Rectal smooth muscle tissue (tissue), 1 donor: ENCODE measurements at regions not wholly inside any gene's neighbourhood (a gene's known extent, or its start where the extent isn't known, plus 50 kb on each side); places are given as distances from the start of the nearest gene placed in this dataset.

Experiments
- H3K27ac ChIP-seq: one replicate; pipeline ENCODE4 v1.7.0; 2013; ENCODE audit warnings: low read depth, low read length, inconsistent platforms
- H3K27me3 ChIP-seq: one replicate; pipeline ENCODE4 v1.7.0; 2013; ENCODE audit warnings: low read length; ENCODE audit not compliant: control insufficient read depth, insufficient read depth
- H3K36me3 ChIP-seq: one replicate; pipeline ENCODE4 v1.7.0; 2013; ENCODE audit warnings: low read length; ENCODE audit not compliant: control insufficient read depth, insufficient read depth
- H3K4me1 ChIP-seq: one replicate; pipeline ENCODE4 v1.7.0; 2013; ENCODE audit warnings: low read length; ENCODE audit not compliant: control insufficient read depth, insufficient read depth
- H3K4me3 ChIP-seq: one replicate; pipeline ENCODE4 v1.7.0; 2013; ENCODE audit warnings: low read length
- H3K9ac ChIP-seq: one replicate; pipeline ENCODE4 v1.7.0; 2013; ENCODE audit warnings: low read length

GRCh38 chr9:107945493-107945892 lies 455.9 kb upstream of the KLF4 start:
- no peaks in the 10 kb centered on the region for H3K27me3 ChIP-seq
- H3K27ac ChIP-seq, result no peak overlapping the region
- no peaks in the 10 kb centered on the region for H3K36me3 ChIP-seq
- no peaks in the 10 kb centered on the region for H3K4me1 ChIP-seq
- no peak overlapping the region for H3K4me3 ChIP-seq
- H3K9ac ChIP-seq, result no peak overlapping the region

GRCh38 chr9:107944387-107944786 lies 454.8 kb upstream of the KLF4 start:
- Histone ChIP-seq H3K27me3 (no peaks in the 10 kb centered on the region), H3K4me3 (no peak overlapping the region), H3K9ac (no peak overlapping the region), H3K4me1 (no peaks in the 10 kb centered on the region), H3K27ac (no peak overlapping the region), H3K36me3 (no peaks in the 10 kb centered on the region)

DNA sequence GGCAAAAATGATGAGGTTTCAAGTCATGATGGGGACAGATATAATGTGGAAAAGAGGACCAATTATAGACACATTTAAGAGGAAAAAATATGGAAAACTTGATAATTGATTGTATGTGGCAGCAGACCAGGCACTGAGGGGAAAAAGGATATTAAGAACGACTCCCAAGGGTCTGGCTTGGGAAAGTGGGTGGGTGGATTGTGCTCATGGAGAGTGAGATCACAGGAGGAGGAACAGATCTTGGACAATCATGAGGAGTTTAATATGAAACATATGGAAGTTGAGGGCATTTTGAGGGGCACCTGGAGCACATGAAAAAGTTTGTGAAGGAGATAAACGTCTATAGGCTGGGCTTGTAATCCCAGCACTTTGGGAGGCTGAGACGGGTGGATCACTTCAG lies 454.3 kb upstream of the KLF4 start:
- H3K9ac ChIP-seq, result no peak overlapping the region
- H3K27ac ChIP-seq, result no peak overlapping the region
- H3K4me1 ChIP-seq, result no peaks in the 10 kb centered on the region
- H3K36me3 ChIP-seq, result no peaks in the 10 kb centered on the region
- no peak overlapping the region for H3K4me3 ChIP-seq
- H3K27me3 ChIP-seq, result no peaks in the 10 kb centered on the region

GRCh38 chr9:107942856-107943255 lies 453.3 kb upstream of the KLF4 start:
- Histone ChIP-seq H3K4me3 (no peak overlapping the region), H3K27ac (no peak overlapping the region), H3K4me1 (no peaks in the 10 kb centered on the region), H3K9ac (no peak overlapping the region), H3K27me3 (no peaks in the 10 kb centered on the region), H3K36me3 (no peaks in the 10 kb centered on the region)

GRCh38 chr9:107942291-107942690 lies 452.7 kb upstream of the KLF4 start:
- H3K9ac ChIP-seq, result no peak overlapping the region
- no peaks in the 10 kb centered on the region for H3K36me3 ChIP-seq
- no peaks in the 10 kb centered on the region for H3K4me1 ChIP-seq
- H3K4me3 ChIP-seq, result no peak overlapping the region
- H3K27me3 ChIP-seq, result no peaks in the 10 kb centered on the region
- no peak overlapping the region for H3K27ac ChIP-seq

GRCh38 chr9:107940616-107941595 lies 451.3 kb upstream of the KLF4 start:
- Histone ChIP-seq H3K4me3 (no peak overlapping the region), H3K27me3 (no peaks in the 10 kb centered on the region), H3K36me3 (no peaks in the 10 kb centered on the region), H3K9ac (no peak overlapping the region), H3K27ac (no peak overlapping the region), H3K4me1 (no peaks in the 10 kb centered on the region)

DNA sequence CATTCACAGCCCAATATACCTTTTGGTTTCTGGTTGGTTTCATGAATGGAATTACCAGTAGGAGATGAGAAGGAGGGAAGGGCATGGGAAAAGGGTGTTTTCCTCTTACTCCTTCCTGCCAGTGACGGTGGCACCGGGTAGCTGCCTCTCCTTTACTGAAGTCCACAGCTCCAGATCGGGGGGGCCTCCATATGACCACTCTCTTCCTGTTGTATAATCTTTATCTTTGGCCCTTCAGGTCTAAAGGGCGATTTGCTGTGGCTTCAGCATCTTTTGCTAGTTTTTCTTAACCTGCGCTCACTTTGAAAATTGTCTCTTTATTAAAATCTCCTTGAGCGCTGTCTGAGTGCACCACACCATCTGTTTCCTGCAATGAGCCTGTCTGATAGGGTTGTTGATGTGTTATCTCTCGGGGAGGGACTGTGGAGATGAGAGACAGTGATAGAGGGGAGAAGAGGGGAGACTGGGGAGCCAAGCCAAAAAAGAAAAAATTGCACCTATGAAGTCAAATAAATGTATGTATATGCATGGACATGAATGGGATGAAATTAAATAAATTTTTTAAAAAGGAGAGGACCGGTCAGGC lies 449.3 kb upstream of the KLF4 start:
- no peak overlapping the region for H3K27ac ChIP-seq
- H3K4me3 ChIP-seq, result no peak overlapping the region
- no peaks in the 10 kb centered on the region for H3K4me1 ChIP-seq
- no peak overlapping the region for H3K9ac ChIP-seq
- no peaks in the 10 kb centered on the region for H3K36me3 ChIP-seq
- H3K27me3 ChIP-seq, result no peaks in the 10 kb centered on the region

DNA sequence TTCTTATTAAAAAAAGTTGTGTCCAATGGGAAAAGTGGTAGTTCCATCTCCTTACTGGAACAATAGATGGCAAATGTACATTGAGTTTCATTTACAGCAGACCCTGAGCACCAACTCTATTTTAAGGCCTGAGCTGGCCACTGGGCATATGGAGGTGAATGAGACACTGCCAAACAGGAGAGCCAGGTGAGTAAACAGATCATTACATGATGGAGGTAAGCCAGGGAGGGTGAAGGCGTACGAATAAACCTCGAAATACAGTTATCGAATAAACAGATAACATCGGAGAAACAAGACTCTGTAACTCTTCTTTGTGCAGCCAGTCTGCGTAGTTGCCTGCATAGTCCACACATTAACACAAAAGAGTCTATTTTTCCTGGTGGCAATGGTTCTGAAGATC lies 446.4 kb upstream of the KLF4 start:
- H3K4me1 ChIP-seq, result no peaks in the 10 kb centered on the region
- H3K36me3 ChIP-seq, result no peaks in the 10 kb centered on the region
- H3K4me3 ChIP-seq, result no peak overlapping the region
- no peak overlapping the region for H3K9ac ChIP-seq
- H3K27ac ChIP-seq, result no peak overlapping the region
- H3K27me3 ChIP-seq, result no peaks in the 10 kb centered on the region

DNA sequence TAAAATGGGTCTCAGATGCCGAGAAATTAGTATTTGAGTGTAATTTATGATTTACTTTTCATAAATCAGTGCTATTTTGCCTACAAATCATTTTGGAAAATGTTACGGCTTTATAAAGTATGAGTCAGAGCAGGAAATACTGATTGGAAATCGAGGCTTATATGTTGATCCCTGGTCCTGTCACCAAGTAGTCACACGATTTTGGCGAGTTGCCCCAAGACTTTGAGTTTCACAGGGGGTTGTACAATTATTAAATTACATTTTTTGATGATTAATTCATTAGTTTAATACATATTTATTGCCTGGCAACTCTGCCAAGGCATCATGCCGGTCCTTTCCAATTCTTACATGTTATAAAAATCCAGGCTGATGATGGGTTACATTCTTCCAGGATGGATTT lies 443.9 kb upstream of the KLF4 start:
- Histone ChIP-seq H3K36me3 (no peaks in the 10 kb centered on the region), H3K4me3 (no peak overlapping the region), H3K27ac (no peak overlapping the region), H3K9ac (no peak overlapping the region), H3K4me1 (no peaks in the 10 kb centered on the region), H3K27me3 (no peaks in the 10 kb centered on the region)

DNA sequence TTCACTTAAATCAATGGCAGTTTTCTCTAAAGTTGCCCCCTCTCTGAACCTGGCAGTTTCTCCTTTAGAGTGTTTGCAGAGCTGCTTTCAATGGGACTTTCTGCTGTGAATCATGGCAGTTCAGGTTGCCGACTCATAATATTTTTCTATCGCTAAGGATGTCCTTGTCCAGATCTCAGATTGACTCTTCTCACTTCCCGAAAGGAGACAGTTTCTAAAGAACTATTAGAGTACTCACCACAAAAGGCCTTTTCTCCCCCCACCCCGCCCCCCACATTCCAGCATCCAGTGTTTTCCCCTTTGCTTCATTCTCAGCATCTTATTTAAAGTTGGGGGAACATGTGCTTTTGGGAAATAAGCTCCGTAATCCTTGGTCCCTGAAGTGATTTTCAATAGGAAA lies 443.5 kb upstream of the KLF4 start:
- Histone ChIP-seq H3K27ac (no peak overlapping the region), H3K4me1 (no peaks in the 10 kb centered on the region), H3K36me3 (no peaks in the 10 kb centered on the region), H3K9ac (no peak overlapping the region), H3K4me3 (no peak overlapping the region), H3K27me3 (no peaks in the 10 kb centered on the region)

DNA sequence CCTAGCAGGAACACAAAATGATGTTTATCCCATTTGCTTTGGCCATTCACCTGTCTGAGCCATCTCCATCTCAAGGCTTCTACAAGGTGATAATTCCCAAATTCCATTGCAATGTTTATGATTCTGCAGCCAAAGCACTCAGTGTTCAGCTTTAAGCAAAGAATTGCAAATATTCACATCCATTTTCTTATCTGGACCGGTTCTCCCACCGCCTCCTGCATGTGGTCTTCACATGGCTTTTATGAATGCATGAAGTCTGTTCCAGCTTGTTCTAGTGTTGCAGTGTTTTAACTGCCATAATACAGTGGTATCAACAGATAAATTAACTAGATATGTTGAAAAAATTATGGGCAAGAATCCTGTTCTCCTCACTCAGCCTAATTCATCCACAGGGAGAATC lies 443.0 kb upstream of the KLF4 start:
- no peak overlapping the region for H3K27ac ChIP-seq
- H3K4me3 ChIP-seq, result no peak overlapping the region
- H3K9ac ChIP-seq, result no peak overlapping the region
- no peaks in the 10 kb centered on the region for H3K4me1 ChIP-seq
- H3K36me3 ChIP-seq, result no peaks in the 10 kb centered on the region
- H3K27me3 ChIP-seq, result no peaks in the 10 kb centered on the region

DNA sequence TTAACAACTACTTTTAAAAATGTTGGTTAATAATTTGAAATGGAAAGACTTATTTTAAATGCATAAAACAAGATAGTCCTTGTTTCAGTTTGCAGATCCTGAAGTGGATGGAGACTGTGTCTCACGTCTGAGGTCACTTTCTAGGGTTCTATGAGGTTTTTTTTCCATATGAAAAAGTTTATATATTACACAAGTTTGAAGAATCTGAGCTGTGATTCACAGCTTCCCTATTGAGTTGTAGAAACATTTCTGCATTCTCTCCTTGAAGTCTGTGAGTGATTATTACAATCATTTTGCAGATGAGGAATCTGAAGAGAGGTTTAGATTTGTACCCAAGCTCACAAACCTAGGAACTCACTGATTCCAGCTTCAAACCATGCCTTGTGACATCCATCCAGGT lies 442.5 kb upstream of the KLF4 start:
- Histone ChIP-seq H3K4me3 (no peak overlapping the region), H3K27ac (no peak overlapping the region), H3K27me3 (no peaks in the 10 kb centered on the region), H3K4me1 (no peaks in the 10 kb centered on the region), H3K36me3 (no peaks in the 10 kb centered on the region), H3K9ac (no peak overlapping the region)
